B cell (primary cell): ENCODE measurements at regions not wholly inside any gene's neighbourhood (a gene's known extent, or its start where the extent isn't known, plus 50 kb on each side); places are given as distances from the start of the nearest gene placed in this dataset.

Experiments
- ATAC-seq: fragments of 200-7000 bp; cut with Tn5 transposase; one replicate; pipeline ENCODE4 v1.10.0; 2021; ENCODE audit warnings: low read depth, mild to moderate bottlenecking, moderate number of reproducible peaks, moderate library complexity
- CTCF ChIA-PET: fragments of 350-600 bp; sonication (Branson Sonifier 250); formaldehyde crosslinking; loops from one replicate; lab custom pipeline; 2021; ENCODE audit warnings: antibody characterized with exemption, inconsistent platforms; lab: Charles Lee
- POLR2A ChIA-PET: fragments of 350-600 bp; sonication (Branson Sonifier 250); formaldehyde crosslinking; loops from one replicate; lab custom pipeline; 2021; ENCODE audit warnings: antibody characterized with exemption; lab: Charles Lee
- DNase-seq: peaks from one replicate; pipeline ENCODE4 v3.0.0; 2013
- H2AFZ ChIP-seq: 2 replicates; pipeline ENCODE4 v1.6.1; 2012; ENCODE audit warnings: mild to moderate bottlenecking, low read depth, low read length; ENCODE audit not compliant: insufficient read depth, poor library complexity, severe bottlenecking
- H3K27ac ChIP-seq, 2 donors: 1 replicate in 1 of 2; 2 replicates in 1 of 2; pipeline ENCODE4 v1.5.1; 2012 to 2013; ENCODE audit warnings: low read length in 2 of 2, mild to moderate bottlenecking in 2 of 2, moderate library complexity in 1 of 2
- H3K27me3 ChIP-seq, 4 experiments: fragments of 200-600 bp in 1 of 4; sonication (generic) in 1 of 4; replicated peaks in 1 of 4; 1 replicate in 2 of 4; 2 replicates in 2 of 4; pipeline versions ENCODE4 v1.6.1 to v1.7.0; 2013 to 2016; ENCODE audit warnings: low read length in 3 of 4, mild to moderate bottlenecking in 2 of 4, mixed read lengths in 1 of 4, moderate library complexity in 1 of 4; ENCODE audit not compliant: insufficient read depth in 4 of 4, control insufficient read depth in 3 of 4; ENCODE audit errors: control extremely low read depth in 1 of 4
- H3K36me3 ChIP-seq, 2 experiments: replicated peaks in 1 of 2; 1 replicate in 1 of 2; 2 replicates in 1 of 2; pipeline versions ENCODE4 v1.6.1 to v1.7.1; 2013; ENCODE audit warnings: low read length in 1 of 2; ENCODE audit not compliant: insufficient read depth in 2 of 2, control insufficient read depth in 1 of 2; ENCODE audit errors: control extremely low read depth in 1 of 2, extremely low read depth in 1 of 2
- H3K4me1 ChIP-seq, 2 donors: fragments of 200-600 bp in 1 of 2; sonication (generic) in 1 of 2; 1 replicate in 1 of 2; 2 replicates in 1 of 2; pipeline versions ENCODE4 v1.5.1 to v1.6.1; 2013 to 2017; ENCODE audit warnings: low read length in 2 of 2; ENCODE audit not compliant: control insufficient read depth in 2 of 2, insufficient read depth in 2 of 2
- H3K4me2 ChIP-seq: replicated peaks from 2 replicates; pipeline ENCODE3; 2012; ENCODE audit warnings: mild to moderate bottlenecking, low read depth, low read length; ENCODE audit not compliant: poor library complexity, severe bottlenecking
- H3K4me3 ChIP-seq, 5 experiments: fragments of 200-600 bp in 1 of 5; sonication (generic) in 1 of 5; 1 replicate in 3 of 5; 2 replicates in 2 of 5; pipeline versions ENCODE4 v1.5.1 to v1.7.0; 2011 to 2016; ENCODE audit warnings: low read length in 4 of 5, mild to moderate bottlenecking in 4 of 5, low read depth in 2 of 5, control low read depth in 1 of 5, moderate library complexity in 1 of 5; ENCODE audit not compliant: insufficient read depth in 1 of 5; ENCODE audit errors: control extremely low read depth in 1 of 5, extremely low read depth in 1 of 5
- H3K79me2 ChIP-seq: fragments of 200-600 bp; sonication (generic); one replicate; pipeline ENCODE4 v1.6.0; 2016; ENCODE audit warnings: low read length; ENCODE audit not compliant: control insufficient read depth, insufficient read depth
- H3K9ac ChIP-seq: fragments of 200-600 bp; sonication (generic); 2 replicates; pipeline ENCODE4 v1.6.1; 2017; ENCODE audit warnings: mild to moderate bottlenecking, low read length, moderate library complexity
- H3K9me3 ChIP-seq, 3 donors: one replicate each; pipeline versions ENCODE4 v1.6.1 to v1.7.1; 2013; ENCODE audit warnings: low read length in 2 of 3; ENCODE audit not compliant: control insufficient read depth in 2 of 3, insufficient read depth in 1 of 3; ENCODE audit errors: control extremely low read depth in 1 of 3
- H4K20me1 ChIP-seq: 2 replicates; pipeline ENCODE4 v1.6.0; 2012; ENCODE audit warnings: mild to moderate bottlenecking, low read length; ENCODE audit not compliant: insufficient read depth, control insufficient read depth, poor library complexity, severe bottlenecking
- H3K27ac Mint-ChIP-seq: one replicate; pipeline ENCODE4 v1.8.0; 2021; ENCODE audit warnings: mixed read lengths
- H3K27me3 Mint-ChIP-seq: one replicate; pipeline ENCODE4 v1.8.0; 2021; ENCODE audit warnings: mixed read lengths
- H3K4me1 Mint-ChIP-seq: one replicate; pipeline ENCODE4 v1.8.0; 2021; ENCODE audit warnings: mixed read lengths
- H3K4me3 Mint-ChIP-seq: one replicate; pipeline ENCODE4 v1.8.0; 2021; ENCODE audit warnings: mixed read lengths
- H3K9me3 Mint-ChIP-seq: one replicate; pipeline ENCODE4 v1.8.0; 2022; ENCODE audit warnings: mixed read lengths; ENCODE audit not compliant: insufficient read depth
- EZH2 ChIP-seq: IDR thresholded peaks from 2 replicates; pipeline ENCODE4 v1.6.1; 2012; ENCODE audit warnings: borderline replicate concordance, low read depth, mild to moderate bottlenecking, moderate library complexity, low read length; ENCODE audit not compliant: insufficient read depth, poor library complexity, severe bottlenecking
- WGBS: methylation state at CpG from one replicate; pipeline ENCODE4 v1.1.5; 2013; ENCODE audit warnings: missing lambda C conversion rate; ENCODE audit not compliant: insufficient coverage; 5-methylcytosine and 5-hydroxymethylcytosine counted together
- intact Hi-C: fragments of 100-400 bp; cut with micrococcal nuclease; formaldehyde crosslinking; loops from one replicate; pipeline ENCODE4 v1.10.0; 2022
- TF ChIP-seq, protein P1 (sequence below): fragments of 200-600 bp; IDR thresholded peaks from one replicate; pipeline ENCODE4 v1.8.0; 2022; ENCODE audit warnings: antibody characterized with exemption, mild to moderate bottlenecking

DNA sequence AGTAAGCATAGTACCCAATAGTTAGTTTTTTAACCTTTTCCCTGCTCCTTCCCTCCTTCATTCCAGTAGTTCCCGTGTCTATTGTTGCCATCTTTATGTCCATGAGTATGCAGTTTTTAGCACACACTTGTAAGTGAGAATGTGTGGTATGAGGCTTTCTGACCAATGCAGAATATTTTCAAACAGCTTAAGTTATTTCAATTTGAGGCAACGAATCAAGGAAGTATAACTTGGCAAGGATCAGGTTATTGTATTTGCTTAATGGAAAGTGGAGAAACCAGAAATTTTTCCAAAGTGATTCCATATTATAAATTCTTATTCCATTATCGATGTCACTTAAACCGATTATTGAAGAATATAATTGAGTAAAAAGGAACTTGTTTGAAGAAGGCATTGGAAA lies 954.8 kb downstream of the GBE1 start:
- POLR2A ChIA-PET = no interaction called here
- no peak for TF ChIP-seq EZH2
- TF ChIP-seq, protein P1, sequence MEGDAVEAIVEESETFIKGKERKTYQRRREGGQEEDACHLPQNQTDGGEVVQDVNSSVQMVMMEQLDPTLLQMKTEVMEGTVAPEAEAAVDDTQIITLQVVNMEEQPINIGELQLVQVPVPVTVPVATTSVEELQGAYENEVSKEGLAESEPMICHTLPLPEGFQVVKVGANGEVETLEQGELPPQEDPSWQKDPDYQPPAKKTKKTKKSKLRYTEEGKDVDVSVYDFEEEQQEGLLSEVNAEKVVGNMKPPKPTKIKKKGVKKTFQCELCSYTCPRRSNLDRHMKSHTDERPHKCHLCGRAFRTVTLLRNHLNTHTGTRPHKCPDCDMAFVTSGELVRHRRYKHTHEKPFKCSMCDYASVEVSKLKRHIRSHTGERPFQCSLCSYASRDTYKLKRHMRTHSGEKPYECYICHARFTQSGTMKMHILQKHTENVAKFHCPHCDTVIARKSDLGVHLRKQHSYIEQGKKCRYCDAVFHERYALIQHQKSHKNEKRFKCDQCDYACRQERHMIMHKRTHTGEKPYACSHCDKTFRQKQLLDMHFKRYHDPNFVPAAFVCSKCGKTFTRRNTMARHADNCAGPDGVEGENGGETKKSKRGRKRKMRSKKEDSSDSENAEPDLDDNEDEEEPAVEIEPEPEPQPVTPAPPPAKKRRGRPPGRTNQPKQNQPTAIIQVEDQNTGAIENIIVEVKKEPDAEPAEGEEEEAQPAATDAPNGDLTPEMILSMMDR = no peak
- H3K4me1 Mint-ChIP-seq = no peaks in the 10 kb centered on the region
- H3K27ac ChIP-seq = no peak overlapping the region
- no peaks in the 10 kb centered on the region for H3K27me3 Mint-ChIP-seq
- H3K4me1 ChIP-seq = no peaks in the 10 kb centered on the region
- H3K27me3 ChIP-seq = no peaks in the 10 kb centered on the region
- no peak for DNase-seq
- H3K4me2 ChIP-seq = no peak overlapping the region
- no peak overlapping the region for H3K9ac ChIP-seq
- no peaks in the 10 kb centered on the region for H3K79me2 ChIP-seq
- no peaks in the 10 kb centered on the region for H3K36me3 ChIP-seq
- CTCF ChIA-PET = no interaction called here
- no peak overlapping the region for H3K4me3 Mint-ChIP-seq
- H3K4me3 ChIP-seq = no peak overlapping the region
- H4K20me1 ChIP-seq = no peaks in the 10 kb centered on the region
- WGBS = no CpG with 5 or more reads among the region's 4 CpGs
- no peak overlapping the region for H2AFZ ChIP-seq
- H3K9me3 ChIP-seq = peaks cover 0 to 4% (median 0%) of the 10 kb centered on the region in 3 donors
- no peak overlapping the region for H3K27ac Mint-ChIP-seq
- ATAC-seq = no peak
- H3K9me3 Mint-ChIP-seq = peaks cover 5% of the 10 kb centered on the region
- intact Hi-C loops = no loop called here

DNA sequence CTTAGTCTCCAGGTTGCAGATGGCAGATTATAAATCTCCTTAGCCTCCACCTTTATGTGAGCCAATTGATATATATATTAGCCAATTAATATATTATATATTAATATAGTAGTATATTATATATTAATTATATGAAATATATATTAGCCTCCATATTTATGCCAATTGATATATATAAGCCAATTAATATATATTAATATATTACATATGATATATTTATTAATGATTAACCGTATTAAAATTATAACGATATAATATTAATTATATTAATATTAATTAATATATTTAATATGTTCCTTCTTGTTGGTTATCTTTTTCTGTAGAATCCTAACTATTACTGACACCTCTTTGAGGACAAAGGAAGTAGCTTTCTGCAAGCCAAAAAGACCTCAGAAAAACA lies 972.5 kb downstream of the GBE1 start:
- Histone ChIP-seq H3K9ac (no peak overlapping the region), H3K36me3 (no peaks in the 10 kb centered on the region), H3K9me3 (no peaks in the 10 kb centered on the region), H3K27me3 (no peaks in the 10 kb centered on the region), H3K4me2 (no peak overlapping the region), H3K27ac (no peak overlapping the region), H2AFZ (no peak overlapping the region), H3K4me3 (no peak overlapping the region), H4K20me1 (no peaks in the 10 kb centered on the region), H3K4me1 (no peaks in the 10 kb centered on the region), H3K79me2 (no peaks in the 10 kb centered on the region)
- ATAC-seq (no peak), DNase-seq (no peak)
- TF ChIP-seq, protein P1 = no peak
- no peak for TF ChIP-seq EZH2
- ChIA-PET POLR2A (no interaction called here), CTCF (no interaction called here)
- Mint-ChIP-seq H3K27me3 (no peaks in the 10 kb centered on the region), H3K4me1 (no peaks in the 10 kb centered on the region), H3K4me3 (no peak overlapping the region), H3K27ac (no peak overlapping the region), H3K9me3 (no peaks in the 10 kb centered on the region)
- WGBS = no CpG with 5 or more reads among the region's 2 CpGs
- intact Hi-C loops = no loop called here
